GM21367 (cell line): ENCODE measurements at regions not wholly inside any gene's neighbourhood (a gene's known extent, or its start where the extent isn't known, plus 50 kb on each side); places are given as distances from the start of the nearest gene placed in this dataset.
"Not testable (repeated sequence)": the region's sequence is repeated elsewhere in the genome, so short reads cannot be mapped to it uniquely, and the experiment has no call there.

Experiments used
- ATAC-seq: cut with Tn5 transposase; IDR thresholded peaks from one replicate; pipeline ENCODE4 v1.9.1; 2021; ENCODE audit not compliant: unreplicated experiment

DNA sequence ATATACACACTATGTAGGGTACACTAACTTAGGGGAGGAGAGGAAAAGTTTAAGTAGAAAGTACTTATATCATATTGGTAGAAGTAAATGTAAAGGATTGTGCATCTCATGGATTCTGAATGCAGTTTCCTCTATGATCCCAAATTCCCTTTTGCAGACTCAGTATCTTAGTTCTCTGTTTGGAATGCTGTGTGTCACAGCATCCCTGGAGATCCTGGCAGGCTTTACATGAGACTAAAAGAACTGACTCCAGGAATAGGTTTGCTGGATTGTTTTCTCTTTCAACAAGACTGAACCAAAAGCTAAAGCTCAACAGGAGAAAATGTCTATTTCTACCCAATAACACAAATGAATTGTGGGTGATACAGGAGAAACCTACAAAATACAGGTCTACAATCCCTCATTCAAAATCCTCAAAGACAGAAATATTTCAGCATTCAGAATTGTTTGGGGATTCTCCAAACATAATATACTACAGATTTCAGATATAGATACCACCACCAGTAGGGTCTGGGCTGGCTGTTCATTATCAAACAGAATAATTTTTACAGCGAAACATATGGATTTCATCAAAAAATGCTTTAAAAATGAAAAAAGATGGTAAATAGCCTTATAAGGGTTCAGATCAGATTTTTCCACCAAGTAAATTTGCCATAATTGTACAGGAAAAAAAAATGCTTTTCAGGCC lies 324.7 kb upstream of the GRAMD2B start:
- ATAC-seq: no peak

DNA sequence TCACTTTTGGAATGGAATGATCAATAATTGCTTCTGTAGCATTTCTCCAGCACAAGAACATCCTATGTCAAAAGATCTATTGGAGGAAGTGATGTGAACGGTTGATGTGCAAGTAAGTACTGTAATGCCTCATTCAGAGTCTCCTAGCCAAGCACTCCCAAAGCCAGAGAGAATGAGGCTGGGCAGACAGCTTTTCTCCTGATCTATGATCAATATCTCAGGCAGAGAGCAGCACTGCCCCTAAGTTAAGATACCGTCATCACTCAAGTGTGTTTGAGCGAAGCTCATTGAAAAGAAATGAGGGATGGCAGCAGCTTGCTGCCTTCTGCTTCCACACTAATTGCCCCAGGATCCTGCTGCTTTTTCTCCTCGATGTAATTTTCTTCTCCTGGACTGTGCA lies 324.1 kb upstream of the GRAMD2B start:
- no peak for ATAC-seq

DNA sequence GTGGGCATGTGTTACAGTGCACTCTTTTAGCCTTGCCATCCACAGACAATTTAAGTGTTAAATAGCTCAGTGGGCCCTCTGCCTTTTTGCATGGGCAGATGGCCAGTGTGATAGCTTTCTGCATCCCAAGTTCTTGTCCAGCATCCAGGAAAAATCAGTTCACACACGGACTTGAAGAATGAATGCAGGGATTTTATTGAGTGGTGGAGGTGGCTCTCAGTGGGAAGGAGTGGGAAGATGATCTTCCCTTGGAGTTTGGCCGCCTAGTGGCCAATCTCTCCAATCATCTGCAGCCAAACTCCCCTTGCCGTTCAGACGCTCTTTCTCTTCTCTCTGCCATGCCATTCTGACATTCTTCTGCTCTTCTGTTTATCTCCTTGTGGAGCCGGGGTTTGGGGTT lies 322.4 kb upstream of the GRAMD2B start:
- no peak for ATAC-seq

DNA sequence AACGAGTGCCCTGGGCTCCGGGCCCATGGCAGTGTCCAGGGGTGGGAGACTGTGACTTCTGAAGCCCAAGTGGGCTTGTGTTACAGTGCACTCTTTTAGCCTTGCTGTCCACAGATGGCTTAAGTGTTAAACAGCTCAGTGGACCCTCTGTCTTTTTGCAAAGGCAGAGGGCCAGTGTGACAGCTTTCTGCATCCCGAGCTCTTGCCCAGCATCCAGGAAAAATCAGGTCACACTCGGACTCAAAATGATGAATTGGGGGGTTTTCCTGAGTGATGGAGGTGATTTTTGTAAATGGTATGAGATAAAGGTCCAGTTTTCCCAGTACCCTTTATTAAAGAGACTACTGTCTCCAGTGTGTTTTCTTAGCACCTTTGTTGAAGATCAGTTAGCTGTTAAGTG lies 321.3 kb upstream of the GRAMD2B start:
- no peak for ATAC-seq

DNA sequence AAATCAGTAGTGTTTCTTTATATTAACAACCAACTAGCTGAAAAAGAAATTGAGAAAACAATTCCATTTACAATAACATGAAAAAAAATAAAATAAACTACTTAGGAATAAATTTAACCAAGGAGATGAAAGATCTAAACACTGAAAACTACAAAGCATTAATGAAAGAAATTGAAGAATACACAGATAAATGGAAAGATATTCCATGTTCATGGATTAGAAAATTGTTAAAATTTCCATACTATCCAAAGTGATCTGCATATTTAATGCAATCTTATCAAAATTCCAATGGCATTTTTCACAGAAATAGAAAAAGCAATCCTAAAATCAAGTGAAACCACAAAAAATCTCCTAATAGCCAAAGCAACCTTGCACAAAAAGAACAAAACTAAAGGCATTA lies 320.2 kb upstream of the GRAMD2B start:
- no peak for ATAC-seq

DNA sequence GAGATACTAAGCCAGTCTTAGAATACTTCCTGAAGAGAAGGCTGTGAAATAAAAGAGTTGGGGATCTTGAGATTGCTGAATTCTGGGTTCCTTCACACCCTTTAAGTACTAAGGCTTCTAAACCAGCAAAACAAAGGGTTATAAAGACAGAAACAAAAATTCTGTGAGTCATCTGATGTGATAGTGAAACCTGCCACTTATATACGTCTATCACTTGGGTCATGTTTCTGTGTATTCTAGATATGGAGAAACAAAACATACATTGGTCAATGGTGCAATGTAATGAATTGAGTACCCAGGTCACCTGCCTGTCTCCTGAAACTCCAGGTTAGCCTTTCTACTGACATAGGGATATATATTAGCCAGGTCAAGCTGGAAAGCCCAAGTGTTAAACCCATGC lies 319.3 kb upstream of the GRAMD2B start:
- no peak for ATAC-seq

DNA sequence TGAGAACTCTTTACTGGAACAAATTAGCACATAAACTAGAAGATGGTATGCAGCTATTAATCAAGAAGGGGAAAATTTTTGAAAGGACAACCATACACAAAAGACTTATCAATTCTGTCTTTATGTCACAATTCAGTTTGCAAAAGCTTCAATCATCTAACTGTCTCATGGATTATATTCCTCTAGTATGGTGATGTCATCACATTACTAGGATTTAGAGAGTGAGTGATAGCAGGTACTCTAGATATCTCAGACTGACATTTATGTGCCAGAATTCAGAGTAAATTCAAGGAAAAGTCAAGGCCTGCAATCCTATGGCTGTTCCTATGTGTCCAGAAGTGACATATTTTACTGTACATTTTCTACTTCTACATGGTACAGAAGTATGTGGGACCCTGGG lies 318.9 kb upstream of the GRAMD2B start:
- no peak for ATAC-seq

DNA sequence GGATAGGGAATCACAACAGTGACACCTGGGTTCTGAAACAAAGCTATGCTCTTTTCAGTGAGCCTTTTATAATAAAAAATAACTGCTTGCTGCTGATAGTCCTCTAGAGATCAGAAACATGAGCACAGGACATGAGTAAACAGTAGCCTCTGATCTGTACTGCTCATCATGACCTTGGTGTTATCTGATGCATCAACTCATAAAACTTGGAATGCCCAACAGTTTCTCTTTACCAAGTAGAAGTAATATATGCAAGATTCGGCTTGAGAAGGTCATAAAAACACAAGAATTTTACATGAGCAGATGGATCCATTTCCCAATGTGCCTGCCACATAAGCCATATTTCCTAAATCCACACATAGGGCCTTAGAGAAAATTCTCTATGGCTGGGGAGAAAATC lies 318.3 kb upstream of the GRAMD2B start:
- ATAC-seq: no peak

DNA sequence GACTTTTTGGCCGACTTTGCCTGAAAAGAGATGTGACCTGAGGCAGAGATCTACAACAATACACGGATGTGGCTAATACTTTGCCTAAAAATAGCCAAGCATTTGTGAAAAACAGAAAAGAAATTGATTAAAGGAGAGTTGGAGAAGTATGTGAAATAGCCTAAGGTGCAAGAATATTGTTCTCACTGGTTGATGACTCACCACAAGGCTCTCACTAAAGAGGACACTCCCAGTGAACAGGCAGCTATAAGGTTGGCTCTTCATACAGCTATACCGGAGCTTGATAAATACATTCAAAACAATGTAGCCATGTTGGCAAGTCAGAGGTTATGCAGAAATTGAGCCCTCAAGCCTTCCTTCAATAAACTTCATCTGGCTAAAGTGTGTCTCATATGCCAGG lies 317.2 kb upstream of the GRAMD2B start:
- no peak for ATAC-seq

DNA sequence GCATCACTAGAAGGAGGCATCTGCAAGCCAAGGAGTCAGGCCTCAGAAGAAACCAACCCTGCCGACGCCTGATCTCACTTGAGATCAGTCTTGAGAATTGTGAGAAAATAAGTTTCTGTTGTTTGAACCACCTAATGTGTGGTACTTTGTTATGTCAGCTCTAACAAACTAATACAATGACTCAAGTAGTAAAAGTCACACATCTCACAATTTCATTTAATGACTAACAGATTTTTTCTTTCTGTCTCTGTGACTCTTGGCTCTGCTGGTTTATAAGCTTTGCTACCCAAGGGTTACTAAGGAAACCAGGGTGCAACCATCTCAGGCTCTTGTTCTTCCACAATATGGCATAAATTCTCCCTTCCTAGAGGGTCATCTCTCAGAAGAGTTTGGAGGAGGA lies 315.8 kb upstream of the GRAMD2B start:
- ATAC-seq: no peak

DNA sequence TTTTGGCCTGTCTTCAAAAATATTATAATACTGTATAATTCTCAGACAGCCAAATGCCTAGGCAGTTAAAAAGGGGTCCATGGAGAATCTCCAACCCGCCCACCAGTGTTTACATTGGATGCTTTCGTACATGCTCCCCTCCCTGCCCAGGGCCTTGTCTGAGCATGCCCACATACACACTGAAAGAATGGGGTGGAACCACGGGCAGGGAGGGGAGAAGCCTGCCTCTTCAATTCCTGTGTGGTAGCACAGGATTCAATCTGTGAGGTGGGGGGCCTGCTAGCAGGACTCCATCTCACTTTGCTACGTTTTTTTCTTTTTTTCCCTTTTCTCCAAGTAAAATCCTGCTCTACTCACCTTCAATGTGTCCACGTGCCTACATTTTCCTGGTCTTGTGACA lies 314.7 kb upstream of the GRAMD2B start:
- no peak for ATAC-seq

DNA sequence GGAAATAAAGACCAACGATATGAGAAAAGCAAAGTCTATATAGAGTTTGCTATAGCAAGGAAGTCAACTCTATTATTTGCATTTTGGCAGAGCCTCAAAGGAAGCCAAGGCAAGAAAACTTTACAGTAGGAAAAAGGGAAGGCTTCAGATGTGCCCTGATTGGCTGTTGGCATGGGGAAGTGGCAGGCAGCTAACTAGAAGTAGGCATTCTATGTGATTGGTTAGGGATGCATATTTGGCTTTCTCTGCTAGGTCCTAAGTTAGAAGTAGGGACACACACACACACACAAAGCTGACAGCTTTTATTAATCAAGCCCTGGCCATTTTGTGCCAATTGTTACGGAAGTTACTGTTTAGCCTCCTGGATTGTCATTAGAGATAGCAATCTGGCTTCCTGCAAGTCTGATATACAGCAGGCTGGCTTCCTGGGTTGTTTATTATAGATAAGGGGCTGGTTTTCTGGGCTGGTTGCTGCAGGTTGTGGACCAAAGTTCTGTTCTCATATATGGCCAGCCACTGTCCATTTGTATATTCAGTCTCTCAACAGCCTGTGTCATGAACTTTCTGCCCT lies 308.1 kb upstream of the GRAMD2B start:
- no peak for ATAC-seq

DNA sequence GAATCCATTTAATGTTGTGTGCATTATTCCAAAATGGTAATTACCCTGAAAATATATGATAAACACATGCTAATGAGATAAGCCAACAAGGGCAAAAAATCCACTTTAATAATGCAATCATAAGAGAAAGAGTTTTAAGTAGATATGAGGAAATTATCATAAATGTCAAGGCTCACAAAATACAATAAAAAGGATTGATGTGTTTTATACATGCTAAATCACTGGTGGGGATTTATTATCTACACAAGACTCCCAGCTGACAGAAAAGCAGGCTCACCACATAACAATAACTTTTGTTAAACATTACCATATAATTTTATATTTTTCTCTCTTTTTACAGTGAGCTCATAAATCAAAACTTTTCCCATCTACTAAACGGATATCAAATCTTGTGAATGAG lies 306.2 kb upstream of the GRAMD2B start:
- no peak for ATAC-seq

DNA sequence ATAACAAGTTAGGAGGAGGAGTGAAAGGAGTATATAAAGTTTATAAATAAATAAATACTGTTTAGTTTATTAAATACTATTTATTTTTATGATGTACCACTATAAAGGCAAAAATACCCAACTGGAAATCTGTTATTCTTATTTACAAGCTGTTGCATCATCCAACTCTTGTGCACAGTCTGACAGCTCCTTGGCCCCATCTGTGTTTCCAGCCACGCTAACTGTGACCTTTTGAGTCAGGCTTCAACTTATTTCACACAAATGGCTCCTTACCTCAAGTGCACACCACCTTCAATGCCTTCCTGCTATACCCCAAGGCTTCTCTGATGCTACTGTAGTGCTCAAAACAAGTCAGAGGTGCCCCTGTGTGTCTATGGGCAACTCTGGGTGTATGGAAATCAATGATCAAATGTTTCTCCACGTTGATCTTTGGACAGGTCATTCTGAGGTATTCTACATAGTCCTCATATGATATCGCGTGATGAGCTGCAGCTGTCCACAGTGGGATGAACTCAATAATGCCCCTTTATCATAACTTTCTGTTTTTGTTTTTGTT lies 303.2 kb upstream of the GRAMD2B start:
- ATAC-seq: no peak

DNA sequence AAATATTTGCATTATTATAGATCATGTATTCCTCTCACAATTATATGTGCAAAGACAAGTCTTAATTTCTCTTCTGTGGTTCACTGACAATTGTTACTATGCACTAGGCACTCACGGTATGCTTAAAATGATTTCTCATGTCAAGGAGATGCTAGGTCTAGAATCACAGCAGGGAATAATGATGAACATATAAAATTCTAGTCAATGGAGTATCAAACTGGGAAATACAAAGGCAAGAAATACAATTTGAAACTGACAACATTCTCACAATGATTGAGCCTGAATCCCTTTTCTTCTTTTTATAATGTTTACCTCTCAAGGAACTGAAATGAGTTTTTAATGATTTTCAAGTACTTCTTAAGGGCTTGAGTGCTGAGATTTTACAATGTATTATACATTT lies 302.3 kb upstream of the GRAMD2B start:
- ATAC-seq: no peak

DNA sequence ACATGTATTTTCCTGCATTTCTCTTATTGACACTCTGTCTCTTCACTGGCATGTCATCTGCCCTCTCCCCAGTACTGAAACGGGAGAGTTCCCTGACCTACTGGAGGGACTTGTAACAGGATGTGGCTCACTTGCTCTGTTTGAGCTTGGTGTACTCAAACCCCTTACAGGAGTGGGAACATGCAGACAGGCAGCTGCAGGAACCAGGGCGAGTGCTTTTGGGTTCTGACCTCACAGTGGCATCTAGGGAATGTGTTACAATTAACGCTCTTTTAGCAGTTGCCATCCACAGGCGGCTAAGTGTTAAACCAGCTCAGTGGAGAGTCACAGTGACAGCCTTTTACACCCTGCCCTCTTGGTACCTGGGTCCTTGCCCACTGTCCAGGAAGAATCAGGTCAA lies 300.3 kb upstream of the GRAMD2B start:
- no peak for ATAC-seq

DNA sequence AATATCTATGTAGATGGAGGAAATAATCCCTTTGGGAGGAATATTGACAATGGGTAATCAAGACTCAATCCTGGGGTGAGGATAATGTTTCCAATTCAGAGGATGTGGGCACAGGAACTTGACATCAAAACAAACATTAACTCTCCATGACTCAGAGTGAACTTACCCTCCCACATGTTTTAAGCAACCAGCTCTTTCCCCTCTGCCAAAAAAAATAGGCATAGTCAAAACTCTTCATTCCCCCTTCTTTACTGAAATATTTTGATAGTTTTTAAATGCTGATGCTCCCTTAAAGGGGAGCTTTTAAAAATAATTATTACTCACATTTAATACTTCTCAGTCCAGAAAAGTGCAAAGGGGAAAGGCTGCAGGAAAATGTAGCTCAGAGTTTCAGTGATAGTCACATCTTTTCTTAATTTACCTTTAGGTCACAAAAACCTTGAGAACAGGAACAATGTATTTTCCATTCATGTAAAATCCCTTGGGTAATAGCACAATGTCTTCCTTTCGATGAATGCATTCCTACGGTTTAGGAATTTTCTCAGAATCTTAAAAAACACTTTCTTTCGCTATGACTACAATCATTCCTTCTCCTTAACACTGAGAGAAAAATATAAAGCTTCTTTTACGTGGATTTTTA lies 298.4 kb upstream of the GRAMD2B start:
- no peak for ATAC-seq

DNA sequence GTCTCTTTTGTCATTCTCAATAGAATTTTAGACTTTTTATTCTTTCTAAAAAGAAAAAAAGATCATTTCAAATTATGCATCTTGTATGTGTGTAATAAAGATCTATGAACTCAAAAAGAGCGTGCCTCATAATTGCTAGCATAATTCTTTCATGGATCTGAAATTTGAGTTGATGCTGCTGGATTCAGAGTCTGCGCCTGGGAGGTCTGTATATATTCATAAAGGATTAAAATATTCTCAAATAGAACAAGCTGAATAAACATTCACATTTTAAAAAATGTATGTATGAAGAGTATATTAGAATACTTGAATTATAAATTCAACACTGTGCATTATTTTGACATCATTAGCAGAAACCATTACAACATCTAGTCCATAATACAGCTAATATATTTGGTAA lies 297.8 kb upstream of the GRAMD2B start:
- no peak for ATAC-seq

DNA sequence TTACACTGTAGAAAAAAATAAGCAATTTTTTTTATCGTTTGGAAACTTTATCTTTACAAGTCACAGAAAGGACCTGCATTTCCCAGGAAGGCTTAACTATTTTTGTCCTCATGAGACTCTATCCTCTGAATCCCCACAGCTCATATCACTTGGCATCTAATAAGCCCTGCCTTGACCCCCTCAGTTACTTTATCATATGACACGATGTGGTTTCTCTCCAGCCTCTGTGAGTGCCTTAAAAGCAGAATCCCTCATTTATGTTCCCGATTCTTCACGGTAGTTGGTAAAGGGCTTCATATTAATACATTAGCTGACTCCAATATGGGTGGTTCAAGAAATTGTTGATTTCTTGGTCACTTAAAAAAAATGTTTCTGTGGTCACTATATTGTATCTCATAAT lies 296.6 kb upstream of the GRAMD2B start:
- ATAC-seq: no peak

DNA sequence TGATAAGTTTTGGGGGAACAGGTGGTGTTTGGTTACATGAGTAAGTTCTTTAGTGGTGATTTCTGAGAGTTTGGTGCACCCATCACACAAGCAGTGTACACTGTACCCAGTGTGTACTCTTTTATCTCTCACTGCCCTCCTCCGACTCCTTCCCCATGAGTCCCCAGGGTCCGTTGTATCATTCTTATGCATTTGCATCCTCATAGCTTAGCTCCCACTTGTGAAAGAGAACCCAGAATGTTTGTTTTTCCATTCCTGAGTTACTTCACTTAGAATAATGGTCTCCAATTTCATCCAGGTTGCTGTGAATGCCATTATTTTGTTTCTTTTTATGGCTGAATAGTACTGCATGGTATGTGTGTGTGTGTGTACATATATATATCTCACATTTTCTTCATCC lies 295.8 kb upstream of the GRAMD2B start:
- ATAC-seq: not testable (repeated sequence)

DNA sequence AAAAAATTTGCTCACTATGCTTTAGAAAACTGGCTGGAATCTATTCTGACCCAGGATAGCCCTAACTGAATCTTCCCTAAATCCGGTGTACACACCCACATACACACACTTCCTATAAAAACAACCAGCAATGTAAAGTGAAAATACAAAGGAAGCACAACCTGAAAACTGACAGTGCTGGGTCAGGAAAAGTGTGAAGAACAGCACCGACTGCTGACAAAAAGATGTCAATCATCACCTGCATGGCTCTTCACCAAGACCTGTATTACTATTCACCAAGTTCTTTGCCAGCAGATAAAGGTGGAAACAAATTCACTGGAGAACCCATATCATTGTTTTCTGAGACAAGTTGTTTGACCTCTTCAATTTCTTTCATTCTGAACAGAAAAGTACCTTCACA lies 293.8 kb upstream of the GRAMD2B start:
- ATAC-seq: no peak

DNA sequence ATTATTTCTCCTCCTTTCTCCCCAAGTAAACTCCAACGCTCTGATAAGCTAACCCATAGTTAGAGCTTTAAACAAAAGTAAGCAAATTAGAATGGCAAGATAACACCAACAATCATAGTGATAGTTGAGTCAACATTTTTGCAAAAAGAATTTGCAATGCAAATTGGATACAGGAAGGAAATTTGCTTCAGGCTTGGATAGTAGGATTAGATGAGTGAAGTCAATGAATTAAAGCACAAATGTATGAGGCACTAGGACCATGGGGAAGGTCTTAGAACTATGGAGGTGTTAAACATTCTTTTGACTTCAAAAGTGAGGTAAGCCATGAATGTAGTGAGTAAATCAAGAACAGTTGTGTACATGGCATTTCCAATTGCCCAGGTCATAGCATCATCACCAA lies 289.8 kb upstream of the GRAMD2B start:
- ATAC-seq: no peak

DNA sequence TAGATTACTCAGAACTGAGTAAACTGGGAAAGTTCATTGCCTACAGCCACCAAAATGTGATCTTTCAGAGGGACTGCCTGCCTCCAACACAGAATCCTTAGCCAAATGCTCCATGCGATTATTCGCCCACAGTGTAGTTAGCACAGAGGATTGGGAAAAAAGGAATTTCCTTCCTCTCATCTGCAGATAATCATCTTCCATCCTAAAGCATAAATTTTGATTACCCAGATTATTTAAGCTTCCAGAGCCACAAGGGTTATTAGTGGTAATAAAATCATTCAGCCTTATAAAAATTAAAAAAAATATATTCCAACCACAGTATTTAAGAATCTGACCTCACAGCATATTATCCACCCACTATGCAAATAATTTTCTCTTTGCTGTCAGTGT lies 285.3 kb upstream of the GRAMD2B start:
- no peak for ATAC-seq
